Middle frontal gyrus (tissue), 1 donor: ENCODE measurements at regions not wholly inside any gene's neighbourhood (a gene's known extent, or its start where the extent isn't known, plus 50 kb on each side); places are given as distances from the start of the nearest gene placed in this dataset.

ENCODE experiments used
- DNase-seq: peaks from one replicate; pipeline ENCODE4 v3.0.0-alpha.2; 2015; ENCODE audit warnings: low spot score; ENCODE audit errors: extremely low spot score

- DNase-seq: no peak
These were observed 115.8 kb downstream of the ETNK1 start for GRCh38 chr12:22740656-22741355.

- DNase-seq: no peak
These were observed 118.7 kb downstream of the ETNK1 start for GRCh38 chr12:22743700-22744099.

- DNase-seq: no peak
These were observed 119.2 kb downstream of the ETNK1 start for GRCh38 chr12:22744197-22744596.

DNA sequence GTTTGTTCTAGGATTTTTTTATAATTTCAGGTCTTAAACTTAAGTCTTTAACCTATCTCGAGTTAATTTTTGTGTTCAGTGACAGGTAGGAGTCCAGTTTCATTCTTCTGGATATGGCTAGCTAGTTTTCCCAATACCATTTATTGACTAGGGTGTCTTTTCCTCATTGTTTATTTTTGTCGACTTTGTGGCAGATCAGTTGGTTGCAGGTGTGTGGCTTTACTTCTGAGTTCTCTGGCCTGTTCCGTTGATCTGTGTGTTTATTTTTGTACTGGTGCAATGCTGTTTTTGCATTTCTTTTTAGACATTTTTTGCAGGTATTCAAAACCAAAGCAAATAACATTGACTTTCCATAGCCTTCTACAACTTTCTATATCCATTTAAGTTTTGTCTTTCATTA lies 121.7 kb downstream of the ETNK1 start:
- no peak for DNase-seq

DNA sequence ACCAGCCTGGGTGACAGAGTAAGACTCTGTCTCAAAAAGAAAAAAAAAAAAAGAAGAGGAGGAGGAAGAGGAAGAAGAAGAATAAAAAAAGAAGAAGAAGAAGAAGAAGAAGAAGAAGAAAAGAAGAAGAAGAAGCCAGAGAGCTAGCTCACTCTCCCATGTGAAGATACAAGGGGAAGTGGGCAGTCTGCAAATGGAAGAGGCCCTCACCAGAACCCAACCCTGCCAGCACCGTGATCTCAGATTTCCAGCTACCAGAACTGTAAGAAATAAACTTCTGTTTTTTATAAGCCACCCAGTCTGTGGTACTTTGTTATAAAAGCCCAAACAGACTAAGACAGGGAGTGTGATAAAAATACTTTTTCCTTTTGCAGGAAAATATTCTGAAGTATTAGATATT lies 130.7 kb downstream of the ETNK1 start:
- DNase-seq: no peak

DNA sequence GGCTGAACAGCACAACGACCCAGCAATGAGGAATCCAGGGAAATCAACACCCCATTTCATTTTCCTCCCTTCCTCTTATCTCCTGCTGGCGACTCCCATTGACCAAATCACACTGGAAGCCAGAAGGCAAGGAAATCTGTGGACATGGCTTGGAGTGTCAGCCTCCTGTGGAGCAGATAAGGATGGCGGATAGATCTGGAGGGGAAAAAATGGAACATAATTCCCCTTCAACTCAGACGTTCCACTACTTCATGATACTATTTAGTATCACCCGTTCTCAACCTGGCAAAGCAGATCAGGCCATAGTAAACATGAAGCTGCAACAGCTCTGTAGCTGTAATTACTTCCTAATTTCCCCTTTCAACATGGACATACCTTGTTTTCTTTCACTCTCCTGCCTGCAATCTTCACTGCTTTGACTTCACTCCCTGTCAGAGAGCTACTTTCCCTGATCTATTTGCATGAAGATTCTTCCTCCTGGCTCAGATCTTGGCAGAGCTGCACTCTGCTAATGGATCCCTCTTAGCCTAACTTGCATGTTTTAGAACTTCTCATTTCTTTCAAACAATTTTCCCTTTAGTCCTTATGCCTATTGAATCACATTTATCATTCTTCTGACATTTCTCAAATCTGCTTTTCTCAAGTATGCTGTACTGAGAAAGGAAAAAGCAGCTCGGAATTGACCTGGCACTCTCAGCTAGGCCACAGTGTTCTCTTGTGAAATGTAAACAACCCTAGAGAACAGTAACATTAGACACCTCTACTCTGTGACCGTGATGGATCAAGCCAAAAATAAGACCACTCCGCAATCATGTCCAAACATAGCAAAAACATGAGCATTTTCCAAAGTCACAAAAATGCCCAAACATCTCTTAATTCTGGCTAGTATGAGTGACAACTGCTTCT lies 135.1 kb downstream of the ETNK1 start:
- DNase-seq: no peak

GRCh38 chr12:22765421-22766130 lies 140.6 kb downstream of the ETNK1 start:
- no peak for DNase-seq

DNA sequence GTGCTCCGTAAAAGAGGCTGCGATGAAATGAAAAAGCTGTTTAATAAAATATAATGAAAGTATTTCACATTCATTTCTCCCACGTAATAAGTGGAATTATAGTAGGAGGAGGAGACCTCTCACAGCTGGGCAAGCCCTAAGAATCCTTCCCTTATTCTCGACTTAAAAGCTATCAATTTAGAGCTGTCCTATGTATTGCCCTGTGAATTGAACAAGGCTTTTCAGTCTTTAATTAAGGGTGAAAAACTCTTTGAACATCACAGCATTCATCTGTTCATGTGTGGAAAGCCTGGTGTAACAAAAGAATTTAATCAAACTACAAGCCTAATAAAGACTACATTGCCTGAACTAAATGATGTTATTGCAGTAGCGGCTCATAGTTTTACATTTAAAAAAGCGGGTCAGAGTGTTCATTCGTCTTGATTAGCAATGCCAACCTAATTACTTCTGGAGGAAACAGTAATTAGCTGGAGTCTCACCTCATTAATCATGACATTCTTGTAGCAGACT lies 142.0 kb downstream of the ETNK1 start:
- DNase-seq: no peak

- DNase-seq: no peak
These were observed 156.4 kb downstream of the ETNK1 start for GRCh38 chr12:22781339-22781738.

GRCh38 chr12:22787557-22787956 lies 162.6 kb downstream of the ETNK1 start:
- DNase-seq: no peak

DNA sequence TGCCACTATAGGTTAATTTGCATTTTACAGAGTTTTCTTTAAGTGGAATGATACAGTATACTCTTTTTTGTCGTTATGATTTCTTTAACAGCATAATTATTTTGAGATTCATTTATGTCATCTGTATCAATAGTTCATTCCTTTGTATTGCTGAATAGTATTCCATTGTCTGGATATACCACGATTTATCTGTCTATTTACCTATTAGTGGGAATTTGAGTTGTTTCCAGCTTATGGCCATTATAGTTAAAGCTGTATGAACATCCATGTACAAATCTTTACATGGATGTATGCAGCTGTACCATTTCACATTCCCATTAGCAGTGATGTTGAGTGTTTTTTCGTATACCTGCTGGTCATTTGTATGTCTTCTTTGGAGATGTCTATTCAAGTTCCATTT lies 163.9 kb downstream of the ETNK1 start:
- DNase-seq: no peak

- no peak for DNase-seq
These were observed 167.2 kb downstream of the ETNK1 start for GRCh38 chr12:22792138-22792537.

DNA sequence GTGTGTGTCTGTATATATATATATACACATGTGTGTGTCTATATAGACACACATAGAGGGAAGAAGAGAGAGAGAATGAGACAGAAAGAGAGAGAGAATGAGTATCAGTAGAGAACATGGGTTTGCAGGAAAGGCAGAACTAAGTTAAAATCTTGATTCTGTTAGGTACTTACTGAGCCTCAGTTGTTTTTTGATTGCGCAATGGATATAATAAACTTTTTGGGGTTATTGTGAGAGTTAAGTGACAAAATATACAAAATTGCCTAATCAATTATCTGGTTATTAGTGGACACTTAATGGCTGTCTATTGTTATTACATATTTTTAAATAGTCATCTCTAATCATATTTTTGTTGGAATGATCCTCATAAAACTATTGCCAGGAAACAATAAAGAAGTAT lies 169.0 kb downstream of the ETNK1 start:
- DNase-seq: no peak

DNA sequence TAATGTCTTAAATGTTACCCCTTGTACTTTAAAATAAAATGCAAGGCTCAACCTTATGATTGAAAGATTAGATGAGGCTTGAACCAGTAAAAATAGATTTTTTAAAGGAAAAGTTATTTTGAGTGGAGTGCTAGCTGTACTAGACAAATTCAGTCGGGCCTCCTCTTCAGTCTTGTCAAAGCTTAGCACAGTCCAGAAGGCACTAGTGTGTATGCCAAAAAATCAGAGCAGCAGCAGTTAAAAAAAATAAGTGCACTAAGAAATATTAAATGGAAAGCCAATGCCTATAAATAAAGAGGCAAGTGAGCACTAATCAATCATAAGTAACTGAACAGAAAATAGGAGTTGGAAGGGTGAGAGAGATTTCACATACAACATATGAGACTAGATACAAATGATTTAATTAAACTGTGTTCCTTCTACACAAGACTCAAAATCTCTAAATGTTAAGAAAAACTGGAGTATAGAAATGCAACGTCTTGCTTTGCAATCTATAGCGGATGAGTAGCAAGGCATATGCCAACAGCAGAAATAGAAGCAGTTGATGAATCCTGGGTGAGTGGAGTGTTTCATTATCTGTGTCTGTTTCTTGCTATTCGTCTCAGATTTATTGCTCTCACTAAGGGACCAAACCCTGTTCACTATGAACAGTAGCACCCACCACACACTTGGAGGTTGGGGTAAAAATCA lies 172.1 kb downstream of the ETNK1 start:
- peak; percentile 15 for DNase-seq

GRCh38 chr12:22797701-22798100 lies 172.7 kb downstream of the ETNK1 start:
- DNase-seq: peak; percentile 22

GRCh38 chr12:22798116-22798515 lies 173.1 kb downstream of the ETNK1 start:
- DNase-seq: no peak

GRCh38 chr12:22799503-22799902 lies 174.5 kb downstream of the ETNK1 start:
- no peak for DNase-seq

DNA sequence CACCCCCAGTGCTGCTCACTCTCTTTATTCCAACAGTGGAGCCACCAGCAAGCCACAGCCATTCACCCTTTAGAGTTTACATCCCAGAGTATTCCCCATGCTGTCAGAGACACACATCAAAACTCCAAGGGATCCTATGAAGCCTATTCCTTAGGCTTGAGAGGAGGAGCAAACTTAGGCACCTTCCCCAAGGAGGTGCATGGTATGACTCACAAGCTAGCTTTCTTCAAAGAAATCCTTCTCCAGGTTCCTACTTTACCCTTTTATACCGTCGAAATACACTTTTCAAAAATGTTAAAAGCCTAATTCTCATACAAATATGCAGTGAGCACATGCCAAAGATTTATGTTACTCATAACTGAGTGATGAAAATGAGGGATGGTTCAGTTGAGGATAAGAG lies 175.4 kb downstream of the ETNK1 start:
- no peak for DNase-seq

- DNase-seq: no peak
These were observed 178.1 kb downstream of the ETNK1 start for GRCh38 chr12:22802883-22803630.

DNA sequence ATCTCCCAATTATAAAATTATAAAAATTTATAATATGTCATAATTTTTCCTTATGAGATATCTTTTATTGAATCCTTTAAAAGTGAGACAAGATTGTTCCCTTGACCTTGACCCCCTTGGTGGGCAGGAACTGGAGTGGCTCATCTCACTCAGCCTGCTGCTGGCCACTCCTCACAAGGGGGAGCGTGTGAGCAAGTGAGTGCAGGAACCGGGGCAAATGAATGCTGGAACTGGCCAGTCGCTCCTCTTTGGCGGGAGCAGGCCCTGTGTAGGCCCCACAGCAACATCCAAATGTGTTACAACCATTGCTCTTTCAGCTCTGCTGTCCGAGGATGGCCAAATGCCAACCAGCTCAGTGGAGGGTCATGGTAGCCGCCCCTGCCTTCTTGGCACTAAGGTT lies 178.8 kb downstream of the ETNK1 start:
- no peak for DNase-seq

- no peak for DNase-seq
These were observed 183.9 kb downstream of the ETNK1 start for GRCh38 chr12:22808860-22809259.
